RPMI7951 (cell line): ENCODE measurements at regions not wholly inside any gene's neighbourhood (a gene's known extent, or its start where the extent isn't known, plus 50 kb on each side); places are given as distances from the start of the nearest gene placed in this dataset.

Experiments used
- DNase-seq: peaks from one replicate; pipeline ENCODE4 v3.0.0-alpha.2; 2012; ENCODE audit warnings: low read depth

DNA sequence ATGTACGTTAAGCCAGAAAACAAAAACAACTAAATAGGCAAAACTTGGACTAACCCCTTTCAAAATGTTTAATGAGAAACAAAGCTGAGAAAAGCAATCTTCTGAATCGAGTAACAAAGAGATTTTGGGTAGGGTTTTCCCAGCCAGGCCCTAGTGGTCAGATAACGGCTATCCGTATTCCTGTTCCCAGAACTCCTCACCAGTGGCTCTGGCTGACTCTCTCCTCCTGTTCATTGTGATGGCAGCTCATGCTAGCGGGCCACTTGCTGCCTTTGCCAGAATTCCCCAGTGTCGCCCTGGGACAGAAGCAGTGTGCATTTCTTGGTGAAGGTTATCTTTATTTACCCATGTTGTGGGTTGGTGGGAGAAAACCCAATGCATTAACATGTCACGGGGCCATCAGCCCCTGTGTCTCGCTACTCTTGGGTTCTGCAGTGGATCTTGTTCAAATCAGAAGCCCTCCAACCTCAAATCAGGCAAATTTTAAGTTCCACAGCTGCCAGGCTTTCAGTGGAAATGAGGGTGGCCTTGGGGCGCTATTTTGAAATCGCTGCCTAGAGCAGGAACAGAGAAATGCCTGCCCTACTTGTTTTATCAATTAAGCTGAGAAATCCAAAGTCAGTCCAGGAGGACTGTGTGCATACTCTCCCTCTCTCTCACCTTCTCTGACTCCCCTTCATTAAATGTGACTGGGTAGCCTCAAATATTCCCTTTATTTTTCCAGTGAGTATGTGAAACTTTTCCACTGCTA is 164.5 kb upstream of the NPVF start:
- DNase-seq, result no peak

DNA sequence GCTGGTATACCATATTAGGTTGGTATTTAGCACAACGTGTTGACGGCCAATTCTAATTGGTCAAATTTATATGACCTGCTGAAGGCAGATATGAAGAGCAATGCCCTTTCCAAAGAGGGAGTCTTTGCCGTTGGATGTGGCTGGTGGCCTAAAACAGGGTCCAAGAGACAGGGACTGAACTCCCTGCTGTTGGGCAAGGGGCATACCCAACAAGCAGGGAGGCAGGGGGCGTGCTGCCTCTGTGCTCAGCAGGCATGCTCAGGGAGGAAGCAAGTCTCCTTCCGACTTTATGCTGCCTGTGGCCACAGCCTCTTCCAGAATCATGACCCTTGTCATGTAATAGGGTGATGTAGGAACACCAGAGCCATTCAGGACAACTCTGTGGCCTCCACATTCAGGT is 167.7 kb upstream of the NPVF start:
- DNase-seq, result no peak

DNA sequence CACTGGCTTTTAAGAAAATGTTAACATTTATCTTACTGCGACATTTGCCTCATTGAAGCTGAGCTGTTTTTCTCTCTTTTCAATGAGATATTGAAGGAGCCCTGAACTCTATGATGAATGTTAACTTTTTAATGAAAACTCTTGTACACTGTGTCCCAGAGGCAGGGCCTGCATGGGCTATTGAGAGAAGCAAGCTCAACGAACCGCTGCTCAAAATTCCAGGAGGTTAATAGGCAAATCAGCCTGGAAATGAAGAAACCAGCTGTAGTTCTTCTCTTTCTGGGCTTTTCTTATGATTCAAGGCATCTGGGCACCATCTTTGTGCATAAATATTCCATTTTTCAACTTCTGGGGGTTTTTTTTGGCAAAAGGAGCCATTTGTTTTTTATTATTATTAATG is 168.4 kb upstream of the NPVF start:
- DNase-seq, result no peak

DNA sequence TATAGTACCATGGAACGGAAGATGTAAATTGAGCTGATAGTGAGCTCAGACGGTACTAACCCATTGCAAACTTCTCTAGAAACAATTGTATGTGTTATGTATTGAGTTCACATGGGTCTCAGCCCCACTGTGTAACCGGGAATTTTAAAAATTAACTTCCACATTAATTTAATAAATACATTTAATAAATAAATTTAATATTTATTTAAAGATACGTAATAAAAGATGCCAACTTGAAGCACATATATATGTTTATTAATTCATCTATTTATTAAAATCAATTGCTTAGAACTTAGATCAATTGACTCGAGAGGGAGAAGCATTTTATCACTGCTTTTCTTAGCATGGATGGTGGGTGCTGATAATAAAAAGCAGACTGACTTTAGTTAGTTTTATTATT is 170.1 kb upstream of the NPVF start:
- DNase-seq, result no peak

DNA sequence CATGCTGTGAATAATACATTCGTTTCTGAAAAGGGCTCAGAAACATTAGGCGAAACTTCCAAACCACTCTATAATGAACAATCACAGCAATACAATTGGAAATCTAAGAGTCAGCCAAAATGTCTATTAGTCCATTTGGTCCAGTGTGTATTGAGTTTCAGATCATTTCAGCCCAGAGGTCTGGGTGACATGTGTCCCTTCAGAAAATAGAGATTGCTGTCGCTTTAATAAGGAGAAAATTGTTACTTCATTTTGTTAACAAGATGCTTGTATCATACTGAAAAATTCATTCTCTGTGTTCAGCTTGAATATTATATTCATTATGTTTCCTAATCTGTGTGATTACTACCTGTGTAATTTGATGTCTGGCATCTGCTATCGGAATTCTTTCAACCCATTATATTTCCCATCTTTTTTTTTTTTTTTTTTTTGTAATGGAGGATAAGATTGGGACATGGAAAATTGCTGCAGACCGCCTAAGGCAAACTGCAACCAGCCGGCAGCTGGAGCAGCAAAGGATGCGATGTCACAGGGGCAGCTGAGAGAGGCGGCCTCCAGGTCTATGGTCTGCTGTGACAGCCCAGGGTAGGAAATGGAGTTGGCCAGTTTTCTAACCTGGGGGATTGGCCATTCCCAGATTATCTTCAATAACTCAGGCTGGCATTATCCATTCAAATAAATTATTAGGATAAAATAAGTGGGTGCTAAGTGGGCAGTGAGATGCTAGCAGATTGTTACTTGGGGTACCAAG is 170.9 kb upstream of the NPVF start:
- DNase-seq, result no peak

DNA sequence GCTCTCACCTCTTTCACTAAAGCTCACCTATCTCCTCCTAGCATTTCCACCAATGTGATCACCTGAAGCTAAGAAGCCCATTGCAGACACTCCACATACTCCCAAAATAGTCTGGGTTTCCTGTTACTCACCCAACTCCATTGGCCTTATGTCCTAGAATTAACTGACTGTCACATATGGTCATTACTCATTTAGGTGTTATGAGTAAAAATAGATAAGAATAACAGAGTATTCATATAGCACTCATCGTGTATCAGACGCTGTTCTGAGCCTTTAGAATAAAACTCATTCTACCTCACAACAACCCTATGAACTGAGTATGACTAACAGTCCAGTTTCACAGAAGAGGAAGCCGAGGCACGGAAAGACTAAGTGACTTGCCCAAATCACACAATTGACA is 174.2 kb upstream of the NPVF start:
- DNase-seq, result no peak

DNA sequence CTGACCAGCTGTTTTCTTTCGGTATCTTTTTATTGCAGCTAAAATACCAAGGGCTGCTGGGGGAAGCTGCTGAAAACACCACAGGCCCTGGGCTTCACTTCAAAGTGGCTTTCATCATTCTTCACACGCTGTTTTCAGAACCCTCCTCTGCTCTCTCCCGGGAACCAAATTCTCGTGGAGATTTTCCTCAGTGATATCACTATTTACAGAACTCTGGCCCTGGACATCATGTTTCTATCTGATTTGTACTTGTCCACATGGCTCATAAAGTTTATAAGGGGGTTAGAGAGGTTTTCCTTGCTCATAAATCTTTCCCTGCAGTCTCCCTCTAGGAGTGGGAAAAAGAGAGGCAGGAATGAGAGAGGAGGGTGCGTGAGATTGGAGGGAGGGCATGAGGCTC is 177.4 kb upstream of the NPVF start:
- DNase-seq, result no peak

DNA sequence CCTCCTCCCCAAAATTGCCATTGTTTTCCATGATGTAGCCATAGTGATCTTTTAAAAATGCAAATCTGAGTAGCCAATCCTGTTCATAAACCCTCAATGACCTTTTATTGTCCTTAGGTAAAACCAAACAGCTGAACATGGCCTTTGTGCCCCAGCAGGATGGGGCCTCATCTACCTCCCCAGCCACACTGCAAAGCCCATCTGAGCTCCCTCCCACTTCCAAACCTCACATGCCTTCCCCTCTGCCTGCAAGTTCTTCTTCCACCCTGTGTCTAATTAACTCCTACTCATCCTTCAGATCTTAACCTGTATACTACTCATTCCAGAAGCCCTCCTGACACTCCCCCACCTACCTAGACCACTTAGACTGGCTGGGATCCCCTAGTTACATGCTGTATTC is 178.8 kb upstream of the NPVF start:
- no peak for DNase-seq

DNA sequence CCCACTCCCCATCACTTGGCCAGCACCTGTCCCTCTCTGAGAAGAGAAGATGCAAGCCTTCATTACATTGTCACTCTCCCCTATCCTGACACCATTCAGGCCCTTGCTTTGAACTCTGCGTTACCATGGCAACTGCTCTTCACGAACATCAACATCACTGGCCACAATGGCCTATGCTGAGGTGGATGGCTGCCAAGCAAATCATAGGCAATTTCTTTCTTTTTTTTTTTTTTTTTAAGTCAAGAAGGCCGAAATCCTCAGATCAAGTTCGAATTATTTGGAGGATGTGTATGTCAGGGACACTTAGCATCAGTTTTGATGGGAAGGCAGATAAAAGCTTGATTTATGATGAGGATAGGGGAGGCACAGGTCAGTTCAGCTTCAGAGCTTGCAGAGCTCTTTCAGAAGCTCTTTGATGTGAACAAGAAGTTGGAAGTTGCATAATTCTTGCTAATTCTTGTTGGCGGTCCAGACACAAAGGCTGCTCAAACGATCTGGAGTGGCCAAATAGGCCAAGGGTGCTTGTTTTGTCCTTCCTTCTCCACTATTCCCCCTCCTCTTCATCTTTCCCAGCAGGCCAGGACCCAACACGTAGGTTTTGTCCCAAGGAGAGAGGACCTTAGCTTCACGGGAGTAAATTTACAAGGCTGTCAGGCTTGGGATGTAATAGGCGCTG is 179.9 kb upstream of the NPVF start:
- DNase-seq, result peak; percentile 21

DNA sequence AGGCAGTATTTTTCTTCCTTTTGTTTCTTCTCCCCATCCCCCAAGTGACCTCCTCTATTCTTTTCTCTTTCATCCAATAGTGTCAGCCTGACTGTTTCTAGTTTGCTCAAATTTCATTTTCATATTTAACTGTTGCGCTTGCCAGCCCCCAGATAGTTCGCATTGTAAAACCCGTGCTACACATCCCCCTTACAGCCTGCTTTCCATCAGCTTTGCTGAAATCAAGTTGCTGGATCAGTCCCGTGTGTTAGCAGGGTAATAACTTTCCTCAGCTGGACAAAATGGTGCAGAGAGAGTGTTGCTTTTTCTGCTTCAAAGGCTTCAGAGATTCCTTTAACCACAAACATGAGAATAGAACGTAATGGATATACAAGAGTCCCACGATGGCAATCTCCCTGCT is 180.6 kb upstream of the NPVF start:
- DNase-seq, result no peak

DNA sequence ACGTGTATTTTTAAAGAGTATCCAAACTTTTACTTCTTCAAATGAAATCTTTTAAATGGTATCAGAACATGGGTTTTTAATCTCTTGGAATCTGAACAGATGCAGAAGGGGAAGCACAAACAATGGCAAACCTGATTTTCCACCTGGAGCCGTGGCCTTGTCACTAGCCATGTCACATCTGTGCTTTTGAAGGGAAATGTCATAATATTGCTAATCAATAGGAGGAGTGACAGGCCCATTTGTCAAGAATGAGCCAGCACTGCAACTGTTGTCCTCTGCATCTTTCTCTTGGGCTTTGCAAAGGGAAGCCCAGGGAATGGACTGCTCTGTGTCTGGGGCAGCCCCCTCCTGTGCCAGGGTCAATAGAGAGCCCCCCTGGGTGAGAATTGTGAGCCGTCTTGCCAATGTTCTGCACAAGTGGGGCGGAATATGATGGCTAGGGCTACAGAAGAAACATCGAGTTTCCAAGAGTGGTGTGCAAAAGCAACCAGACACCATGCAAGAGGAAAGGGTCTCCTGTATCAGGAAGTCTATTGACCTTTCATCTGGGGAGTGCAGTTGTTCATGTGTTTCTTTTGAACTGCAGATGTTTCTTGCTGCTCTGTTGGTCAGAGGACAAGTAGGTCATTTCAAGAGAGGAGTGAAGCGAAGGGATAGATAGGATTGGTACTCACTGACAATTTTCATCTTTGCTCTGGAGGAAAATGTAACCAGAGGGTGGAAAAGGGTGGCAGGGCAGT is 181.8 kb upstream of the NPVF start:
- DNase-seq, result no peak

DNA sequence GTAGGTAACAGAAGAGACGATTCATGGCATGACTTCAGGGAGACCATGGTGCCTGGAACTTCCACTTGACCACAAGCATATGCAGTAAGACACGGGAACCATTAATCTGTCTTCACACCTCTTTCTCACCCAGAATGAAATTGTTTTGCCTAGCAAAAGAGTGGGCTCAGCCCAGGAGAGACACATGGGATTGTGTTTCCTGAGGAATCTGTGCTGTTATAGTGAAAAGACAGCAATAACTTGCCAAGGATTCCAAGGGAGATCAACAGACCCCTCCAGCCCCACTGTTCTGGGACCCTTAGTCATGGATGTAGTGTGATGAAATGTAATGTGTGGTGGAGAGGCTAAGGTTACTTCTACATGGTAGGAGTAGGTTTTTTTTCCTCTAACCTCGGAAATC is 192.5 kb upstream of the NPVF start:
- DNase-seq, result no peak

DNA sequence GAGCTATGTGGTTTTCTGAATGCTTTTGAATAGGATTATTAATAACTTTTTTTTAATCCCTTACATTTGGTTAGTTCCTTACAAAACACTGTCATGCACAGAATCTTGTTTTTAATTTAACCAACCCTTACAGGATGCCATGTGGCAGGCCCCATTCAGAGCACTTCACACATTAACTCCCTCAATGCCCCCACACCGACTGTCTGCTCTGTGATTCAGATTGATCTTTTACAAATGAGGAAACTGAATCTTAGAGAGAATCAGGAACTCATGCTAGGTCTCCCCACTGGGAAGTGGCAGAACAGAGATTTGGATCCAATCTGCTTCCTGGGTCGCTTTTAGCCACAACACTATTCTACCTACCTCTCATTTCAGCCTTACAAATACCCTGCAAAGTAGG is 195.8 kb upstream of the NPVF start:
- no peak for DNase-seq

DNA sequence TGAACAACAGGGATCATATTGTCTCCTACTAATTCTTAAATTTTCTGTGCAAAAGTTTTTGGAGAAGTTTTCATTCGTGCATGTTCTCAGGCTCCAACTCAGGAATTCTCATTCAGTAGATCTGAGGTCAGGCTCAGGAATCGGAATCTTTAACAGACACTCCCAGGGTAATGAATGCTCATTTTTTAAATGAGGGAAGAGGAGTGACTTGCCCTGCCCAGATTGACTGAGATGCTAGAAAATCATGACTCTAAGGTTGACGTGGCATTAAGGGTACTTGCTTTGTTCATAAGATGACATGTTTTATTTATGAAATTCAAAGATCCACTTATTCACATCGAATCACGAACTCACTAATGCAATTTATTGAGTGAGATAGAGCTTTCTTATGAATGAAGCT is 196.6 kb upstream of the NPVF start:
- no peak for DNase-seq

DNA sequence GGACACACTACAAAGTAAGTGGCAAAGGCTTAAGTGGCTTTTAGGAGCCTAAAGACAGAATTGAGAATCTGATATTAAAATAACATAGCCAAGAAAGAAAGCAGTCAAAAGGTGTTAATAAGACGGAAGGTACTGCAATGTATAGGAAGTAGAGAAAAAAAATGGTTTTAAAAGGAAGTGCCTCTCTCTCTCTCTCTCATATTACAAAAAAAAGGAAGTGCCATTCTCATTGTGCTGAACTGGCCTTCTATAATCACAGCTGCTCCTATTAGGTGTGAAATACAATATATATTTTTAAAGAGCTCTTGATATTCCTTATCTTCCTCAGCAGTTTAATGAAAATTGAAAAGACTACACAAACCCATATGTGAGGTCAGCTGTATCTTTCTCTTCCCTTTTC is 199.4 kb upstream of the NPVF start:
- DNase-seq, result no peak

DNA sequence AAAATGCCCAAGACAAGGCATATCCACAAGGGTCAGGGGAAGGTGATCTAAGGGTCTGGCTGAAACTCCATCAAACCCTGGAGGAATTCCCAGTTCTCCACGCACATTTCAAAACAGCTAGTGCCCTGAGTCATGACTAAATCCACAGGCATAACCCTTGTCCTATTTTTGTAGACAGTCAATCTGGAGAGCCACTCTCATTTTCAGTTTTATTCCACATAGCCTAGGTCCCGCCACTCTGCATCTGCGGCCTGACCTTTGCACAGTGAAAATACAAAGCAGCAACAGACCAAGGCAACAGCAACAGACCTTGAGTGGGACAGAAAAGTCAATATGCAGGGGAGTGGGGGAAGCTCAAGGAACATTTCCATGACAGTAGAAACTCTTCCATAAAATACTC is 201.4 kb upstream of the NPVF start:
- peak; percentile 20 for DNase-seq

DNA sequence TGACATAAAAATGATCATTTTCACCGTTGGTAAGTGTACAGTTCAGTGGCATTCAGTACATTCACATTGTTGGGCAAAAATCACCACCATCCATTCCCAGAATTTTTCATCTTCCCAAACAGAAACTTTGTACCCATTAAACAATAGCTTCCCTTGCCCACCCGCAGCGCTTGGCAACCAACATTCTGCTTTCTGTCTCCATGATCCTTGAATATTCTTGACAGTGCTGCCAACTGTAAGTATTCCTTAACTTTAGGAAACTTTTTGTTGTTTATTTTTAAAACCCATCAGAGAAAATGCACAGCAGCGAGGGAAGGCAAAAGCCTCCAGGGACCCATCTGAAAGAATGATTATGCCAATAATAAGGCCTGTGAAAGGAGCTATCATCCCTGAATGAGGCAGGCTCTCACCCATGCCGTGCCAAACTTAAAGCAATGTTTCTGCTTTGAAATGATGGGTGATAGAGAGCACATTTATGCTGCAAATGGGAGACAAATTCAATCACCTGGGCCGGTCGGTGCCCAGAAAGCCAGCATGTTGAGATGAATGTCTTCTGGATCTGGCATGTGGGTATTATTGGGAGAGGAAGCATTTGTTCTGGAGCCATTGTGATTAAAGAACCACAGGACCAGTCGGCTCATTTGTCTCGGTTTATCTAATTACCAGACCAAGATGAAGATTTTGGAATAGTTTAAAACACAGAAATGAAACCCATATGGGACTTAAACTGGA is 202.1 kb upstream of the NPVF start:
- DNase-seq, result no peak

DNA sequence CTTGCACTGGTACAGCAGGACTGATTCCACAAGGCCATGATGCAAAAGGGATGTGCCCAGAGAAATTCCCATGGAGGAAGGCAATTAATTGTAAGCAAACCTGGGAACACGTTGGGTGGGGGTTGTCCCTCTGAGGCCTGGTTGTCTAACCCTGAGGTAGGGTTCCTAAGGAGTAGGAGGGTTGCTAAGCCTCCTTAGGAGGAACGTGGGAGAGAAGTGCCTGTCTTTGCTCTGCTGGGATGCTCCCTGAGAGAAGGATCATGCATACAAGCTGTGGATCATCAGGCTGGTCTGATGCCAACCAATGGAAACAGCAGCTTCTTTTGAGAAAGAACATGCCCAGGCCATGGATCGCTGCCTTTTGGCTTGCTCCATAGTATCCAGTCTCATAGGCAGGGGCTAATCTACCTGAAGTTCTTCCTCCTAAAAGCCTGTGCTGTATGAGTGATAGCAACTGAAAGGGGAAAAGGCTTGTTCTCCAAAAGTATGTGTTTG is 203.7 kb upstream of the NPVF start:
- DNase-seq, result no peak

DNA sequence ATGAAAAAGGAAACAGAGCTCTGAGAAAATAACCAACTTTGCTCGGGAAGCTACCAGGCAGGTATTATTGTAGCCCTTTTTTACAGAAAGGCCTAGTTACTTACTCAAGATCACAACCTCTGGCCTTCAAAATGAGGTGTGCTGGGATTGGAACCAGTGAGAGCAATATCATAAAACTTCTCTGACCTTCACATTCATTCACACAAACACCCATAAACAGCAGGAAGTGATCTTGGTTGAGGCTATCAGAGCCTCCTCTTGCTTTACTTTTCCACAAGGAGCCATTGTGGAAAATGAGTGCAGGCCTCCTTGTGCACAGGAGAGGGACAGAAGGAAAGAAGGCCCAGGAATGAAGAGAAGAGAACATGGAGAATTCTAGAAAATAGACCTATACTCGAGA is 204.5 kb upstream of the NPVF start:
- no peak for DNase-seq

DNA sequence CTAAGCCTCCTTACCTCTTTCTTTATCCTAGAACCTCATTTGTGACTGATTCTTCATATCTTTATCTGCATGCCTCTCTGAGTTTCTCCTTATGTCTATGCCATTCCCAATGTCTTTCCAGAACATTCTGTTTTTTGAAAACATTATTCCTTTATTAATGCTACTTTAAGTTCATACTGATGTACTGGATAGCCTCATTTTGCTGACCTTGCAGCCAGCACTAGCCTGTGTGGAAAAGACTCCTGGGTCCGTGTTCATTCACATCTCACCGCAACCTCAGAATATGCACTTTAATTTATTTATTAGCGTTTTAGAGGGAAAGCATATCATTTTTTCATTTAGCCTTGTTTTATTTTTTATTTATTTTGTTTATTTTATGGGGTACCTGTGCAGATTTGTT is 208.1 kb upstream of the NPVF start:
- no peak for DNase-seq

DNA sequence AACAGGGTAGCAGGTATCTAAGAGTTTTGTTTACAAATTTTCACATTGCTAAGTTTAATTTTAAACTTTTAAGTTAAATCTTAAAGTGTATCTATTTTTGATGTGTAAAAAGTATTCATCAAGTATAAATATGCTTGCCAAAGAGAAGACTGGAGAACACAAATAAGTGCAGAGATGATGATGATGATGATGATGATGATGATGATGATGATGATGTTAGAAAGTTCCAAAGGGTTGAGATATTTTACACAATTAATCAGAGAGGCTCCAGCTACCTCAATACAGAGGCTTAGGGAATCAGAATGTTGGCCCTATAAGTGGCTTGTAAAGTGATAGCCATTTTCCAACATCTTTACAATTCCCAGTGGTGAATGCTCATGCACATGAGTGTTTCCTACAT is 209.0 kb upstream of the NPVF start:
- no peak for DNase-seq

DNA sequence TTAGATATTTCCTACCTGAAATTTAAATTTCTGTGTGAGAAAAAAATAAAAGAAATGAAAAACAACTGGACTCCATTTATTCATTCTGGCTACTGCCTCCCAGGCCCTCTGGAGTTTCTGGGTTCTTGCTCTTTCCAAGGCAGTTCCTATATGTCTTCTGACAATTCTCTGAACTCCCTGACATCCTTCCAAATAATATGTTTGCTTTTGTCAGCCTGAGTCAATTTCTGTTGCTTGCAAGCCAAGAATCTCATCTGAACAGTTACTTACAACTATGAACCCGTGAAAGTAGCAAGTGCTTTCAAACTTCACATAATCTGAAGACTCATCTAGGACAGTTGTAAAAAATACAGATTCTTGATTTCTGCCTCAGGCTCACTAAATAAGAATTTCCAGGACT is 216.7 kb upstream of the NPVF start:
- no peak for DNase-seq
